ENCODE measurements at regions not wholly inside any gene's neighbourhood (a gene's known extent, or its start where the extent isn't known, plus 50 kb on each side); places are given as distances from the start of the nearest gene placed in this dataset.

GRCh38 chr6:156593893-156594292 lies 183.3 kb upstream of the ARID1B start:
- BruUV-seq (replicated peaks) = no TSS peak
- Mint-ChIP-seq H3K36me3 (ENCODE audit: insufficient read depth, unreplicated experiment) (no peaks in the 10 kb centered on the region), H3K27me3 (ENCODE audit: unreplicated experiment) (peaks cover 18% of the 10 kb centered on the region), H3K4me3 (ENCODE audit: low read depth, unreplicated experiment) (no peak overlapping the region), H3K9me3 (ENCODE audit: low read depth, unreplicated experiment) (no peaks in the 10 kb centered on the region), H3K4me1 (ENCODE audit: low read depth, unreplicated experiment) (no peaks in the 10 kb centered on the region), H3K27ac (ENCODE audit: unreplicated experiment) (no peak overlapping the region)
- CTCF ChIA-PET = no interaction called here
- no peak for TF ChIP-seq CTCF (IDR thresholded peaks at IDR 0.05; ENCODE audit: unreplicated experiment)
- intact Hi-C loops (cut with micrococcal nuclease; ENCODE audit: unreplicated experiment) = no loop called here
- DNase-seq = no peak

GRCh38 chr6:156593127-156593526 lies 184.1 kb upstream of the ARID1B start:
- BruUV-seq (replicated peaks) = no TSS peak
- intact Hi-C loops (cut with micrococcal nuclease; ENCODE audit: unreplicated experiment) = no loop called here
- no peak for TF ChIP-seq CTCF (IDR thresholded peaks at IDR 0.05; ENCODE audit: unreplicated experiment)
- Mint-ChIP-seq H3K4me1 (ENCODE audit: low read depth, unreplicated experiment) (no peaks in the 10 kb centered on the region), H3K4me3 (ENCODE audit: low read depth, unreplicated experiment) (no peak overlapping the region), H3K27me3 (ENCODE audit: unreplicated experiment) (peaks cover 17% of the 10 kb centered on the region), H3K27ac (ENCODE audit: unreplicated experiment) (no peak overlapping the region), H3K9me3 (ENCODE audit: low read depth, unreplicated experiment) (no peaks in the 10 kb centered on the region), H3K36me3 (ENCODE audit: insufficient read depth, unreplicated experiment) (no peaks in the 10 kb centered on the region)
- no peak for DNase-seq
- CTCF ChIA-PET = no interaction called here

GRCh38 chr6:156590482-156590881 lies 186.7 kb upstream of the ARID1B start:
- H3K27ac Mint-ChIP-seq (ENCODE audit: unreplicated experiment) = no peak overlapping the region

GRCh38 chr6:156589281-156589680 lies 187.9 kb upstream of the ARID1B start:
- no peaks in the 10 kb centered on the region for H3K36me3 Mint-ChIP-seq (ENCODE audit: insufficient read depth, unreplicated experiment)
- H3K9me3 Mint-ChIP-seq (ENCODE audit: low read depth, unreplicated experiment) = no peaks in the 10 kb centered on the region
- no peak for TF ChIP-seq CTCF (IDR thresholded peaks at IDR 0.05; ENCODE audit: unreplicated experiment)
- H3K27me3 Mint-ChIP-seq (ENCODE audit: unreplicated experiment) = peaks cover 17% of the 10 kb centered on the region
- H3K27ac Mint-ChIP-seq (ENCODE audit: unreplicated experiment) = no peak overlapping the region
- CTCF ChIA-PET = interaction anchor here (0.7 kb wide), 1 partner anchor 564 kb away, joined by 3 read pairs; no protein-coding TSS in a partner anchor
- no peak overlapping the region for H3K4me3 Mint-ChIP-seq (ENCODE audit: low read depth, unreplicated experiment)
- no TSS peak for BruUV-seq (replicated peaks)
- no peaks in the 10 kb centered on the region for H3K4me1 Mint-ChIP-seq (ENCODE audit: low read depth, unreplicated experiment)
- intact Hi-C loops (cut with micrococcal nuclease; ENCODE audit: unreplicated experiment) = no loop called here
- no peak for DNase-seq

More at GRCh38 chr6:156590482-156590881, 186.7 kb upstream of the ARID1B start:
- Mint-ChIP-seq H3K9me3 (ENCODE audit: low read depth, unreplicated experiment) (no peaks in the 10 kb centered on the region), H3K27me3 (ENCODE audit: unreplicated experiment) (peaks cover 17% of the 10 kb centered on the region), H3K4me1 (ENCODE audit: low read depth, unreplicated experiment) (no peaks in the 10 kb centered on the region), H3K4me3 (ENCODE audit: low read depth, unreplicated experiment) (no peak overlapping the region), H3K36me3 (ENCODE audit: insufficient read depth, unreplicated experiment) (no peaks in the 10 kb centered on the region)
- DNase-seq = no peak
- TF ChIP-seq CTCF (IDR thresholded peaks at IDR 0.05; ENCODE audit: unreplicated experiment) = no peak
- CTCF ChIA-PET = no interaction called here
- no TSS peak for BruUV-seq (replicated peaks)
- intact Hi-C loops (cut with micrococcal nuclease; ENCODE audit: unreplicated experiment) = no loop called here
